Hepatocyte (in vitro differentiated cells): ENCODE measurements at regions not wholly inside any gene's neighbourhood (a gene's known extent, or its start where the extent isn't known, plus 50 kb on each side); places are given as distances from the start of the nearest gene placed in this dataset.

Experiments used
- EZH2 ChIP-seq: fragments of 200-600 bp; sonication (generic); IDR thresholded peaks from 2 replicates; pipeline ENCODE4 v1.6.1; 2016; ENCODE audit warnings: antibody characterized with exemption, mild to moderate bottlenecking, borderline replicate concordance
- EZH2phosphoT487 ChIP-seq: fragments of 200-600 bp; sonication (generic); IDR thresholded peaks from one replicate; pipeline ENCODE4 v1.6.1; 2018; ENCODE audit warnings: antibody characterized with exemption, mild to moderate bottlenecking, low read depth, moderate library complexity; ENCODE audit not compliant: unreplicated experiment, severe bottlenecking
- TF ChIP-seq, protein P1 (sequence below): fragments of 200-600 bp; sonication (generic); IDR thresholded peaks from 2 replicates; pipeline ENCODE4 v1.5.1; 2016; ENCODE audit warnings: antibody characterized with exemption, mild to moderate bottlenecking; ENCODE audit not compliant: poor library complexity

DNA sequence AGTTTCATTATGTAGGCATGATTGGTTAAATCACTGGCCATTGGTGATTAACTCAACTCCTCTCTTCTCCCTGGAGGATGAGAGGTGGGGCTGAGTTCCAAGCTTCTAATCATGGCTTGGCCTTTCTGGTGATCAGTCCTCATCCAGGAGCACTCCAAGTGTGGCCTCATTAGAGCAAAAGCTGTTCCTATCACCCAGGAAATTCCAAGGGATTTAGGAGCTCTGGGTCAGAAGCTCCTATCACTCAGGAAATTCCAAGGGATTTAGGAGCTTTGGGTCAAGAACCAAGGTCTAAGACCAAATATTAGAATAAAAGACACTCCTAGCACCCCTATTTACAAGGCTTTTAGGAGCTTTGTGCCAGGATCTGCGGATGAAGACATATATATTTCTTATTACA, 168.0 kb upstream of the BDNF start:
- TF ChIP-seq, protein P1, sequence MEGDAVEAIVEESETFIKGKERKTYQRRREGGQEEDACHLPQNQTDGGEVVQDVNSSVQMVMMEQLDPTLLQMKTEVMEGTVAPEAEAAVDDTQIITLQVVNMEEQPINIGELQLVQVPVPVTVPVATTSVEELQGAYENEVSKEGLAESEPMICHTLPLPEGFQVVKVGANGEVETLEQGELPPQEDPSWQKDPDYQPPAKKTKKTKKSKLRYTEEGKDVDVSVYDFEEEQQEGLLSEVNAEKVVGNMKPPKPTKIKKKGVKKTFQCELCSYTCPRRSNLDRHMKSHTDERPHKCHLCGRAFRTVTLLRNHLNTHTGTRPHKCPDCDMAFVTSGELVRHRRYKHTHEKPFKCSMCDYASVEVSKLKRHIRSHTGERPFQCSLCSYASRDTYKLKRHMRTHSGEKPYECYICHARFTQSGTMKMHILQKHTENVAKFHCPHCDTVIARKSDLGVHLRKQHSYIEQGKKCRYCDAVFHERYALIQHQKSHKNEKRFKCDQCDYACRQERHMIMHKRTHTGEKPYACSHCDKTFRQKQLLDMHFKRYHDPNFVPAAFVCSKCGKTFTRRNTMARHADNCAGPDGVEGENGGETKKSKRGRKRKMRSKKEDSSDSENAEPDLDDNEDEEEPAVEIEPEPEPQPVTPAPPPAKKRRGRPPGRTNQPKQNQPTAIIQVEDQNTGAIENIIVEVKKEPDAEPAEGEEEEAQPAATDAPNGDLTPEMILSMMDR: no peak
- no peak for TF ChIP-seq EZH2
- no peak for TF ChIP-seq EZH2phosphoT487
